Gastroesophageal sphincter (tissue), 4 donors: ENCODE measurements at regions not wholly inside any gene's neighbourhood (a gene's known extent, or its start where the extent isn't known, plus 50 kb on each side); places are given as distances from the start of the nearest gene placed in this dataset.

Source experiments
- ATAC-seq: fragments of 150-250 bp; one replicate; pipeline ENCODE4 v1.9.1; 2016; ENCODE audit warnings: mild to moderate bottlenecking, moderate library complexity
- H3K27ac ChIP-seq, 4 donors: fragments of 200-600 bp; sonication (generic) in 3 of 4; 1 replicate in 3 of 4; 2 replicates in 1 of 4; pipeline ENCODE4 v1.5.1; 2016 to 2019
- H3K27me3 ChIP-seq: fragments of 200-600 bp; sonication (generic); one replicate; pipeline ENCODE4 v1.5.1; 2019
- H3K36me3 ChIP-seq, 2 donors: fragments of 200-600 bp; sonication (generic); one replicate each; pipeline ENCODE4 v1.5.1; 2019; ENCODE audit warnings: control low read depth in 1 of 2
- H3K4me1 ChIP-seq, 3 donors: fragments of 200-600 bp; sonication (generic); 1 replicate in 2 of 3; 2 replicates in 1 of 3; pipeline ENCODE4 v1.5.1; 2016 to 2019; ENCODE audit warnings: control low read depth in 2 of 3
- H3K4me3 ChIP-seq, 2 donors: fragments of 200-600 bp; sonication (generic); one replicate each; pipeline ENCODE4 v1.5.1; 2019; ENCODE audit warnings: mild to moderate bottlenecking in 1 of 2, moderate library complexity in 1 of 2
- H3K9me3 ChIP-seq, 3 donors: fragments of 200-600 bp; sonication (generic); one replicate each; pipeline ENCODE4 v1.5.1; 2017 to 2019; ENCODE audit warnings: control low read depth in 2 of 3
- CTCF ChIP-seq, 4 experiments: fragments of 200-600 bp in 2 of 4; fragments of 450-650 bp in 2 of 4; sonication (generic) in 1 of 4; IDR thresholded peaks; one replicate each; pipeline ENCODE4 v1.5.1; 2017 to 2019; ENCODE audit warnings: antibody characterized with exemption in 4 of 4, mild to moderate bottlenecking in 2 of 4, moderate library complexity in 2 of 4
- EP300 ChIP-seq: sonication (generic); formaldehyde crosslinking; IDR thresholded peaks from one replicate; pipeline ENCODE4 v1.6.1; 2017; ENCODE audit warnings: antibody characterized with exemption, mild to moderate bottlenecking
- POLR2A ChIP-seq, 2 donors: fragments of 450-650 bp; IDR thresholded peaks; one replicate each; pipeline ENCODE4 v1.6.1; 2017; ENCODE audit warnings: antibody characterized with exemption in 2 of 2, mild to moderate bottlenecking in 2 of 2, moderate library complexity in 1 of 2
- POLR2AphosphoS5 ChIP-seq: sonication (generic); formaldehyde crosslinking; IDR thresholded peaks from one replicate; pipeline ENCODE4 v1.6.1; 2017; ENCODE audit warnings: antibody characterized with exemption
- WGBS, 2 donors: methylation state at CpG; one replicate each; pipeline ENCODE4 v1.1.5; 2018; ENCODE audit warnings: low coverage in 1 of 2; 5-methylcytosine and 5-hydroxymethylcytosine counted together

GRCh38 chr10:60714233-60714632, 64.0 kb upstream of the CDK1 start:
- Histone ChIP-seq H3K27me3 (no peaks in the 10 kb centered on the region), H3K4me3 (no peak overlapping the region), H3K9me3 (peaks cover 0 to 5% (median 0%) of the 10 kb centered on the region in 3 donors), H3K36me3 (no peaks in the 10 kb centered on the region), H3K4me1 (no peaks in the 10 kb centered on the region), H3K27ac (no peak overlapping the region)
- WGBS, 2 donors: 83 to 95% methylated on average over 2 of the region's 2 CpGs
- TF ChIP-seq CTCF (IDR thresholded peaks at IDR 0.05) (no peak), POLR2AphosphoS5 (no peak)
- no peak for ATAC-seq

GRCh38 chr10:60711496-60711895, 66.8 kb upstream of the CDK1 start:
- H3K27ac ChIP-seq: no peak overlapping the region
- H3K4me1 ChIP-seq: no peaks in the 10 kb centered on the region
- TF ChIP-seq POLR2AphosphoS5 (no peak), CTCF (IDR thresholded peaks at IDR 0.05) (no peak), POLR2A (IDR thresholded peaks at IDR 0.05) (no peak), EP300 (no peak)
- WGBS, 2 donors: 86 to 93% methylated on average over 2 of the region's 2 CpGs
- no peak for ATAC-seq
- no peaks in the 10 kb centered on the region for H3K27me3 ChIP-seq
- peaks cover 0 to 5% (median 0%) of the 10 kb centered on the region in 3 donors for H3K9me3 ChIP-seq
- no peak overlapping the region for H3K4me3 ChIP-seq
- H3K36me3 ChIP-seq: no peaks in the 10 kb centered on the region

GRCh38 chr10:60710041-60710440, 68.2 kb upstream of the CDK1 start:
- 89 to 94% methylated on average over 1 of the region's 1 CpG for WGBS, 2 donors
- H3K4me3 ChIP-seq: no peak overlapping the region
- ATAC-seq: no peak
- H3K9me3 ChIP-seq: peaks cover 0 to 5% (median 0%) of the 10 kb centered on the region in 3 donors
- no peaks in the 10 kb centered on the region for H3K4me1 ChIP-seq
- no peaks in the 10 kb centered on the region for H3K36me3 ChIP-seq
- no peak for TF ChIP-seq CTCF (IDR thresholded peaks at IDR 0.05)
- no peak overlapping the region for H3K27ac ChIP-seq
- H3K27me3 ChIP-seq: no peaks in the 10 kb centered on the region

GRCh38 chr10:60708666-60709065, 69.6 kb upstream of the CDK1 start:
- Histone ChIP-seq H3K4me3 (no peak overlapping the region), H3K27me3 (no peaks in the 10 kb centered on the region), H3K9me3 (peaks cover 0 to 5% (median 0%) of the 10 kb centered on the region in 3 donors), H3K4me1 (no peaks in the 10 kb centered on the region), H3K36me3 (no peaks in the 10 kb centered on the region), H3K27ac (no peak overlapping the region)
- no peak for ATAC-seq
- TF ChIP-seq EP300 (no peak), POLR2A (IDR thresholded peaks at IDR 0.05) (no peak), CTCF (IDR thresholded peaks at IDR 0.05) (no peak), POLR2AphosphoS5 (no peak)
- WGBS, 2 donors: 0% methylated on average over 1 of the region's 1 CpG

GRCh38 chr10:60707841-60708240, 70.4 kb upstream of the CDK1 start:
- no peak for ATAC-seq
- TF ChIP-seq POLR2A (IDR thresholded peaks at IDR 0.05): no peak
- TF ChIP-seq CTCF (IDR thresholded peaks at IDR 0.05): no peak
- no peak for TF ChIP-seq EP300
- TF ChIP-seq POLR2AphosphoS5: no peak
- Histone ChIP-seq H3K27ac (no peak overlapping the region), H3K4me1 (no peaks in the 10 kb centered on the region), H3K27me3 (no peaks in the 10 kb centered on the region), H3K36me3 (no peaks in the 10 kb centered on the region), H3K4me3 (no peak overlapping the region), H3K9me3 (peaks cover 0 to 5% (median 0%) of the 10 kb centered on the region in 3 donors)
- 63 to 73% methylated on average over 1 to 4 of the region's 4 CpGs for WGBS, 2 donors
